NCI-H345 (cell line): ENCODE measurements at regions not wholly inside any gene's neighbourhood (a gene's known extent, or its start where the extent isn't known, plus 50 kb on each side); places are given as distances from the start of the nearest gene placed in this dataset.

Source experiments
- DNase-seq: peaks from one replicate; lab custom pipeline; 2025; lab: John Stamatoyannopoulos, UW

DNA sequence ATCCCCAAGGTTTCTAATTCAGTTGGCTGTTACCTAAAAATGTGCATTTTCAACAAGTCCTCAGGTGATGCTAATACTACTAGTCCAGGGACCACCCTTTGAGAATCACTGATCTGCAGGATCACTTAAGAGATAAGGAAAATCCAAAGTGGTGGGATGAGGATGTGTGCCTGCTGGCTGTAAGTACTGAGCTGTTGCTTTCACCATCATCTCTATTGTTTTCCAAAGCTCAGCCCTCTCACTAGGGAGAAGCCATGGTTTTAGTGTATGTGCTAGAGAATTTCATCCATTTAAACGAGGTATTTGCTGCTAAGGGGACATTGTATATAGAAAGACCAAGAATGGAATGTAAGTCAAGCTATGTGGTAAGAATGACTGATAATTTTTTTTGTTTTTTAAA is 202.3 kb downstream of the KIF21A start:
- DNase-seq: no peak

DNA sequence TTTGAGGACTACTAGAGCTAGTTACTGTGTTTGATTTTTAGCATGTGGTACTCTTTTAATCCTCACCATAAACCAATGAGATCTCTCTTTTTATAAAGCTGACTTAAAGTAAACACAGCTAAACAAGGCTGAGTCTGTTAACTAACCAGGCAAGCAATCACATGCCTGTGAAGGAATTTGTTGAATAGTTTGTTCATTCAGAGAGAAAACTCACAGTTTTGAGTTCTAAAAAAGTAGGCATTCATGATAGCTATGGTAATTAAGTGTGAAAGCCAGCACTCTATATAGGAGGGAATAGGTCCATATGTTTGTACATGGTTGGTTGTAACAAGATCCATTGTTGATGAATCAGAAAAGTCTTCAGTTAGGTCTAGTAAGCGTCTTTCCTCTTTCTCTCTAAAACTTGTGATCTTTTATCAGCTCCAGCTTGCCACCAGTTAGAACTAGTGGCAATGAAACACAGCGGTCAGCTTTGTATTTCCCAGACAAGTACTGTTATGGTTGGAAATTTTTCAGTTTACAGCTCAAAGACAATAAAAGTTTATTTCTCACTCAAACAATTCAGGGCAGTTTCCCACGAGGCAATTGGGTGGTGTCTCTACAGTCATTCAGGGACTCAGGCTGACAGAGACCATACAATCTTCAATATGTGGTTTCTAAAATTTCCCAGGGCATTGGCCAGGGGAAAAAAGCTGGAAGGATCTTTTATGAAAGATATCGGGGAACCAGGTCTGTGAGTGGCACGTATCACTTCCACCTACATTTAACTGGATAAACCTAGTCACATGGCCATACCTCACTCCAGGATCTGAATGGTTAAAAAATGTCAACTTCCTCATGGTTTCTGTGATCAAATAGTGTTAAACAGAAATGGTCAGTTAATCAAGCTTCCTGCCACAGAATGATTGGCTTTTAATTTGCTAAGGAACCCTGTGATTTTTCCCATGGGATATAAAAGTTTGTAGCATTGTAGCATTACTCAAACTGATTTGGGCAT is 203.1 kb downstream of the KIF21A start:
- DNase-seq: no peak

DNA sequence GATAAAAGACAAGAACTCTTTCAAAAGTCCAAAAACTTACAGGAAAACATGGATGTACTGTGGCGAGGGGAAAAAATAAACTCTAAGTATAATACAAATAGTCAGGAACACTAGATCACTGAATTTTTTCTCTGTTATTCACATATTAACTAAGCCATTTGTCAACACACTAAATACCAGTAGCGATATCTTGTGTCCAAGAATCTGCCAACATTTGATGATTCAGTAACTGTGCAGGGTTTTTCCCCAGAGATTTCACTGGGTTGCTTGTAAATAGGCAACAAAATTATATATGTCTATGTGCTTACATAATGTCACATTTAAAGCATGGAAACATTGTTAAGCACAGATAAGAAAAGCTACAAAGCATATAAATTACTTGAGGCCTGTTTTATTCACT is 205.9 kb downstream of the KIF21A start:
- DNase-seq: no peak

DNA sequence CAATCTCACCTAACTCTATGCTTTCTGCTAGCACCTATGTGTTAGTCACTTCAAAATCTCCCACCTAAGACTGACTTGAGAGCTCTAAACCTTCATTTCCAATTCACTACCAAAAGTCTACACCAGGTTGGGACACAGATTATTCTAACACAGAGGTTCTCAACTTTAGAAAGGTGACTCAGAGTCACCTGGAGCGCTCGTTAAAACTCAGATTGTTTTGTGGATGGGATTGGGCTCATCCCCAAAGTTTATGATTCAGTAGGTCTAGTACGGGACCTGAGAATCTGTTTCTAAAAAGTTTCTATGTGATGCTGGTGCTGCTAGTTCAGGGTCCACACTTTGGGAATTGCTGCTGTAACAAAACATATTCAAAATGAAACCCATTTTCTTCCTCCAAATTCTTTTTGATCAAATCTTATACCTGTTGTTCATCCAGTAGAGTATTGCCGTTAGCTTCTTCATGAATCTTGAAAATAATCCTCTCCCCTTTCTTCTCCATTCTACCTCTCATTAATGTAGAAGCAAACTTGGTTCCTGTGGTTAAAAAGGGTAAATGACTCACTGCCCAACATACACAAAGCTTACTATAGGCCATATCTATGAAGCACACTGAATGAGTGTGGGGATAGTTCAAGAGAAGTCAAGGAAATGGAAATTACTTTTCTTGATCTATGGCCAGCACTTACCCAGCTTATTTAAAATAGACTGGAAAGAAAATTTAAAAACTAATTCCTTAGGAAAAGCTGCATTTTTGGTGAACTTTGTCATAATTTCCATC is 206.7 kb downstream of the KIF21A start:
- no peak for DNase-seq

DNA sequence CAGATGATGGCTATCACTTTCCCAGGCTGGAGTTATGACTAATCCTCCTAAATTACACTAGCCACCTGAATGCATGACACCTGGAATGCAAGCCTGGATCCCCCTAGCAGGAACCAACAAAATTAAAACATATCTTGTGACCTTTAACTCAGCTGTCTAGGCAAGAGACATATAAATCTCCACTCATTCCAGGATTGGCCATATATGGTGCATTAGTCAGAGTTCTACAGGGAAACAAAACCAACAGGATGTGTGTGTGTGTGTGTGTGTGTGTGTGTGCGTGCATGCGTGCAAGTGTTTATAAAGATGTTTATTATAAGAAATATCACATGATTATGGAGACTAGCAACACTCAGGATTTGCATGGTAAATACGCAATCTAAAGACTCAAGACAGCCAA is 212.8 kb downstream of the KIF21A start:
- no peak for DNase-seq

DNA sequence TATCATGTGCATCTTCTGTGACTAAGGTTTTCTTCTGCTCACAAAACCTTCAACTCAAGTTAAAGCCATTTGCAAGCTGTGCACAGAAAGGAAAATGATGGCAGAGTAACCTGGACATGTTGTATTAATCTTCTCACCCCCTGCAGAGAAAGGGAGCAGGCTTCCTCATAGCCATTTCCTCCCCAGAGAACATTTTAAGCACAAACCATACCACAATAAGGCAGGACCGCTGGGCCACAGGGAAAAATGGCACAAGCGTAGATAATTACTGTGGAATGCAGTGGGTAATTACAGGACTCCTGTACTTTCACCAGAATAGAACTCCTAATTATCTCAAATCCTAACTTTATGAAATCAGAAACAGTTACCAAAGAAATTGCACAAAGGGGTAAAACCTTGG is 215.7 kb downstream of the KIF21A start:
- DNase-seq: no peak

DNA sequence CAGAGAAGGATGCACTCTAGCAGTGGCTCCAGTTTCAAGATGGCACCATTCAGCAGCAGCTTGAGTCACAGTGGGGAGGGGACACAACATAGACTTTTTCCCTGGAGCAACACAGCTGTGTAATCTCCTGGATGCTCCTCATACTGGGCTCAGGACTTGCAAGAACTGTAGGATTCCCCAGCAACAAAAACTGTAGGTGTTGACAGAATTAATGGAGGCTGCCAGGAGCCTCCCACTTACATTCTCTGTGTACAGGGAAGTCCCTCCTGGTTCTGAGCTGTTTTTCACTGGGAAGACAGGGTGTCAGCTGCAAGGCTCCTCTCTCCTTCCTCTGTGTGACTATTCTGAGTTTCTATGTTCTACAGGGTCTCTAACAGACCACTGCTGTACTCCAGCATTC is 217.9 kb downstream of the KIF21A start:
- DNase-seq: no peak

DNA sequence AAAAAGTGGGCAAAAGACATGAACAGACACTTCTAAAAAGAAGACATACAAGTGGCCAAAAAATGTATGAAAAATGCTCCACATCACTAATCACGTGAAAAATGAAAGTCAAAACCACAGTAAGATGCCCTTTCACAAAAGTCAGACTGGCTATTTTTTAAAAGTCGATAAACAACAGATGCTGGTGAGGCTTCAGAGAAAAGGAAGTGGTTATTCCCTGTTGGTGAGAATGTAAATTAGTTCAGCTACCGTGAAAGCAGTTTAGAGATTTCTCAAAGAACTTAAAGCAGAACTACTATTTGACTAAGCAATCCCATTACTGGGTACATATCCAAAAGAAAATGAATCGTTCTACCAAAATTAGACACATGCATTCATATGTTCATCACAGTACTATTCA is 237.0 kb downstream of the KIF21A start:
- no peak for DNase-seq

DNA sequence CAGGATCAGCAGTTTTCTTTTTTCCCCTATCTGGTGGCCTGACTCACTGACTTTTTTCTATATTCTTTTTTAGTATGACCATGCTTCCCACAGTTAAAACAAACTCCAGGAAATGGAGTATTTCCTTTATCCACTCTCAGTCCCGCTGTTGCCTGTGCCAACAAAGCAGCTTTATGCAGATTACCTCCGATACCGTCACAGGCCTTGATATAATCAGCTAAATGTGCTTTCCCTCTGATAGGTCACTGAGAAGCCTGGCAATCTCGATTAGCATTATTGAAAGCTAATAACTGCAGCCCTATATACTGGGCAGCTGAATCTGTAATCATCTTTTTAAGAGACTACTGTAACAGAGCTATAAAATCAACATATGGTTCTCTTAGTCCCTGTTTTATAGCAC is 243.6 kb downstream of the KIF21A start:
- no peak for DNase-seq

DNA sequence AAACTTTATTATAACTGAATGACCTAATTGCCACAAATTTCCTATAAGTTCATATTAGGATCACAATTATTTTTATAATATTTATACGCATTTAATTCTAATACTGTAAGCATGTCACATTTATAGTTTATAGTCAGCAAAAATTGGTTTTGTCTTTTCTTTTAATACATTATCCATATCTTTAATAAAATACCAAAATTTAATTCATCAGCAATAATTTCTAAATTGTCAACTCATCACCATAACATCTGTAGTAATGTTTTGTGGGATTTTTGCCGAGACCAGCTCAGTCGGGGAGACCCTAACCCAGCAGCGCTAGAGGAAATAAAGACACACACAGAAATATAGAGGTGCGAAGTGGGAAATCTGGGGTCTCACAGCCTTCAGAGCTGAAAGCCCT is 254.2 kb downstream of the KIF21A start:
- DNase-seq: no peak

DNA sequence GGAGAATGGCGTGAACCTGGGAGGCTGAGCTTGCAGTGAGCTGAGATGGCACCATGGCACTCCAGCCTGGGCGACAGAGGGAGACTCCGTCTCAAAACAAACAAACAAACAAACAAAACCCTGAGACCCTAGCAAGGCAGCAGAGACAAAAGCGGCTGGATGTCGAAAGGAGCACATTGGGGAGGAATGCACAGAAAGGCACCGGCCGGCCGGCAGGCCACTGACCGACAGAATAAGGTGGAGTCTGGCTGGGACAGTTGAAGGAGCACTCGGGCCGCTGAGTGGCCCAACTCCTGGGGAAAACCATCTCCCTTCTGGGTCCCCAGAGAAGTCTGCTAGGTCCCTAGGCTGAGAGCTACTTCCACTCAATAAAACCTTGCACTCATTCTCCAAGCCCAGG is 256.2 kb downstream of the KIF21A start:
- DNase-seq: no peak

DNA sequence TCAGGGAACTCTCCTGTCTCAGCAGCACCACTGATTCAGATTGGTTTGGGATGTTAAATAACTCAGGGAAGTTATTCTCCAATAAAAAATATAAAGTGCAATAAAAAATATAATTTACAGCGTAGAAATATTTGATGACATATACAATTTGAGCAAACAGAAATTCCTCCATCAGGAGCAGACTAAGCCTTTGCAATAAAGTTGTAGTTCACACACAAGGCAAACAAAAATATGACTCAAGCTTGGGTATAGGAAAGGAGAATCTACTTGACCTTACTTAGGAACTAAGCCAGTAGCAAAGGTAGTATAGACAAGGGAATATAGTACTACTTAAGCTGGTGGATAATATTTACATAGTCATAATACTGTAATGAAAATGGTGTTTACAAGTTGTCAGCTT is 264.1 kb downstream of the KIF21A start:
- no peak for DNase-seq

DNA sequence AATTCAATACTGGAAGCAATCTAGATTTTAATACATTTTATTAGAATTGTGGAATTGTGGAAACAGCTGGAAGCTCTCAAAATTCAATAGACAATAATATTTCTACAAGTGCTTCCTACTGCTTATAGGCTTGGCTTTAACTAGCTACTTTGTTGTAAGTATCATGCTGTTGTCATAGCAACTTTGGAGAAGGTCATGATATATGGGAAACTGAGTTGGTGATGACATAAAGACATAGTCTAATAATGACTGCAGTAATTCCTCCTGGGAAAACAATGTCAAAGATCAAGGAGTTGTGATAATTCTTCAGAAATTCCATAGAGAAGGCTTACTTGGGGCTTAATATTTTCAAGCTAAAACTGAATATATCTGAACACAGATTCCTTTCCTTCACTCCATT is 266.6 kb downstream of the KIF21A start:
- DNase-seq: no peak

DNA sequence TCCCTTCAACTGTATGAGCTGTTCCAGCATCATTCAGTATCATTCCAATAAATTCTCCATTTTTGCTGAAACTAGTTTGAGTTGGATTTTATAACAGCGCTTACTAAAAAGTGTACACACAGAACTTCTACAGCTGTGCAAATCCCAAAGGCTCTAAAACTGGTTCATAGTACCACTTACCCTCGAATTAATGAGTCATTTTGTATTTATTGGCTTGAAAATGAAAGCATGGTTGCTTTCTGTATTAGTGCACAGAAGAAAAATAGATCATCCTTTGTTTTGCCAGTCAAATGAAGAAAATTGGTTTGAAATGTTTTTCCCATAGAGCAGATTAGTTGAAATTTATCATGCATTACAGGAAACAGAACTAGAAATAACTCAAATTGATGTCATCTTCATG is 268.3 kb upstream of the CPNE8 start:
- DNase-seq: no peak

DNA sequence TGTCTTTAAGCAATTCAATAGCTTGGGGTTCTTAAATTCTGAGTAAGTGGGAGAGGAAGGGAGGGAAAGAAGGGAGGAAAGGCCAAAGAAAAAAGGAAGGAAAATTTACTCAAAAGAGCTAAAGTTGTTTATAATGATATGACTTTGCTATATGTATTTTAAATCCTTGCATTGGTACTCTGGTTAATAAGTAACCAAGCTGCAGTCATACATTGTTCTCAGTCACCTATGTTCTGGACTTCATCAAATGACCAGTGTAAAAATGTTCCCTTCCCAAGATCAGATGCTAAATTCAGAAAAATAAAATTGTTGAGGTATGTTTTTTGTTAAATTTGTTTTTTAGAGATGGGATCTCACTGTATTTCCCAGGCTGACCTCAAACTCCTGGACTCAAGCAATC is 259.9 kb upstream of the CPNE8 start:
- DNase-seq: no peak

DNA sequence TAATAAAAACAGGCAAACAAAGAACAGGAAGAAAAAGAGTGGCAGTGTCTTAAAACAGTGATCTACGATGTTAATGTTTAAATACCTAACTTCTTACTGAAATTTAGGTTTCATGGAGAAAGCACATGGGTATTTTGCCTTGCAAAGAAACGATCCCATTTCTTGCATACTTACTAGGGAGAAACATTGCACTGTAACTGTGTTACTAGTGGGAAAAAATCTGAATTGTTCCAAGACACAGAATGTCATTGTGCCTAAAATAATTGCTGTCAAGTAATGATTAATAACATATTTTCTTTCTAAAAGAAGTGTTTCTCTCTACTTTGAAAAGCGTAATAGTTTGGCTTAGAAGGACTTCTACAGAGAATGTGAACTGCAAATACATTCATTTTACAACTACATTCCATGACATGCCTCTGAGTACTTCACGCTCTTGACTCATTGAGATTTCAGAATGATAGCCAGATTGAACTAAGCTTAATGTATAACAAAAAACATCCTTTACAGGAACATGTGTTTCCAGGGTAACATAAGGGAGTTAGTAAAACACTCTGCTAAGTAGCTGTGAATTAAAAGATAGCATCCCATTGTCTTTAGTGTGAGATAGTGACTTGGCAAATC is 256.2 kb upstream of the CPNE8 start:
- no peak for DNase-seq

DNA sequence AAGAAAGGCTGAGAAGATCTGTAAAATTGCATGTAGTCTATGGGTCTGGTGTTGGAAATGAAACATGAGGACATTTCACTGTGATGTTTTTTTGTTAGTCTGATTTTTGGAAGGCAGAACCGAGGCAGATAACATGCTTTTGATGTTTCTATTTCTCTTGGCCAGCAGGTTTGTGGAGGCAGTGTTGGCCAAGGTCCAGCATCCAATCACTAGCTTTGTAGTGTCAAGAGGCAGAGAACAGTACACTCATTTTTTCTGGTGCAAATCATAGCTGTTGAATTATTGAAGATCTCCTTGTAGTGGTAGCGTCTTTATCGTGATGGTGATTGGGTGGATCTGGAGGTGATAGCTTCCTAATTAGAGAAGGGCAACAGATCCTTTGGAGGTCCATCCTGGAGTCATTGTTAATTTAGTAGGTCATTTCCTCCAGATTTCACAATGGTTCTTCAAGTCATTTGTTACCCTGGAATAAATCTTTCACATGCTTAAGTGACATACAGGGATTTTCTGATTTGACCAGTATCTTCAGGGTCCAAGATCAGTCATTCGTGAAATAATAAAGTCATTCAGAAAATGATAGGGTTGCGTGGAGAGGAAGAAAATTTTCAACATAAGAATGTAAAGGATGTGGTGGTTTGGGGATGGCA is 252.4 kb upstream of the CPNE8 start:
- DNase-seq: no peak

DNA sequence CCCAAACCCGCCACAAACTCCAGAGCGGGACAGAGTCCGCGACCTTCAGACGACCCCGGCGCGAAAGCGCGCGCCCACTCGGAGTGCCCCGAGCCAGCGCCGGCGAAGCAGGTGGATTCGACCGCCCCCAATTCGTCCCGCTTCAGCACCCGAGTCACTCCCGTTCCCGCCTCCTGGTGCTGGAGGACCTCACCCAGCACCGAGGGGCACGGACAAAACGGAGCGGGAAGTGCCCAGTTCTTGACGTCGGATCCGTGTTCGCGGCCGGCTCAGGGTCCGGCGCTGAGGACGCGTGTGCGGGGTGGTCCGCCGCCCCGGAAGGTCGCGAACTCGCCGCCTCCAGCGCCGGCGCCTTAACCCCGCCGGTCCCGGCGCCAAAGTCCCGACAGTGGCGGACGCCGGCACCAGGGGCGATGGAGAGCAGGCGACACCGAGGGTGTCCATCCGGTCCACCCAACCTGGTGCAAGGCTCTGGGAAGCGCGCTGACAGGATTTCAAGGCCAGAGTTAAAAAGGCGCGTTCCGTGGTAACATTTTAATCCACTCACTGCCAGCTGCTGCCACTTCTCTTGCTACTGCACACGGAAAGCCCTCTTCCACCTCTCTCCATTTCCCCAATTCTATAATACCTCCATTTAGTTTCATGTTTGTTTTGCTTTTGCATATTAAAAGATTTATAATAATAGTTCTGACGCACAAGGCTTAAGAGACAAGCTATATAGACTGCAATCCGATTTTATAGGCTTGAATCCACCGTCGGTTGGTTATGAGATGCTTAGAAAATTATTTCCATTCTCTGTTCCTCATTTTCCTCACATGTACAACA is 240.0 kb upstream of the CPNE8 start:
- no peak for DNase-seq

DNA sequence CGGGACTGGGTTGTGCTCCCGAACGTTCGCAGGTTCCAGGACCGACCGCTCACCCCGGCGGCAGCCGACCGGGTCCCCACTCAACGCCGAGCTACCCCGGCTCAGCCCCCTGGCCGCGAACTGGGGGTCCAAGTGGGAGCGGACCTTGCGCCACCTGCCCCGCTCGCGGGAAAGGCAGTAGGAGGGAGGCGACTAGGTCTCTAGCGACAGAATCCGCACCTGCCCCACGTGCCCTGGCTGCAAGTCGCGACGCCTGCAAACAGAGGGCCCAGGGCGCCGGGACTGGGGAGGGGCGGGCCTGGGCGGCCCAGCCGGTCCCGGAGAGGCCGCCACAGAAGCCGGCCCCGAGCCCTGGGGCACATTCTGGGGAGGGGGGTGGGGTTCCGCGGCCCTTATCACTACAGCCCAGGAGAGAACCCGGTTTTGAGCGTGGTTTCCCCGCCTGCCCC is 239.2 kb upstream of the CPNE8 start:
- DNase-seq: no peak

DNA sequence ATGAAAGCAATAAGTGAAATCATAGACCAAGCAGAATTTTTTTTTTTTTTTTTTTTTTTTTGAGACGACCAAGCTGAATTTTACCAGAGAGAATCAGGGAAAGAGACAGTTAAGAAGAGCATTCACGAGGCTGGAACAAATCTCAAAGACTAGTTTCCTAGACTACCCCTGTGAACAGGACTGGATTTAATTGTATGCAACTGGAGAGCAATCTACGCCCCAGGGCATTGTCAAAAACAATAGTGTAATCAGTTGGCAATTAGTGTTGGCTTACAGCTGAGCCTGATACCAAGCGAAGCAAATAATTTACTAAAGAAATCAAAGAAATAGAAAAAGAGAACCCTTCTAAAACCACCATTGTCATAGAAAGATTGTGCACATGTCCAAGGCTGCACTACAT is 232.9 kb upstream of the CPNE8 start:
- no peak for DNase-seq

DNA sequence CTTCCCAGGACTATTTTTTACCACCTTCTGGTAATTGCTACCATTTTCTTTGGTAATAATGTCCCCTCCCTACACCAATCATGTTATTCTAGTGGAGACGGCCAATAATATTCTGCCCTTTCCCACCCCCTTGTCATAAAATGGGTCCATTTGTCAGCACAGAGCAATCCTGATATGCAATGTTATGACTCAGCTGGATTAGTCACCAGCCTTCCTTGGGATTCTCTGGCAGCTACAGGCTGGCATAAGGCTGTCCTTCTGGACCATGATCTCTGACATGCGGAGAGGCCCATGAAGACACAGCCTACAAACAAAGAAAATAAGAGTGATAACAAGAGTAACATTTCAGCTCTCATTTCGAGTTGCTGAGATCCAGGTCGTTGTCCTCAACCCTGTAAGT is 222.0 kb upstream of the CPNE8 start:
- no peak for DNase-seq
